LNCAP (cell line): ENCODE measurements at regions not wholly inside any gene's neighbourhood (a gene's known extent, or its start where the extent isn't known, plus 50 kb on each side); places are given as distances from the start of the nearest gene placed in this dataset.

ENCODE experiments used
- TF ChIP-seq, protein P1 (sequence below): fragments of 450-650 bp; IDR thresholded peaks from 2 replicates; pipeline ENCODE4 v1.5.1; 2017; ENCODE audit warnings: mild to moderate bottlenecking

GRCh38 chr12:45490232-45490881 is 239.1 kb upstream of the ARID2 start:
- TF ChIP-seq, protein P1, sequence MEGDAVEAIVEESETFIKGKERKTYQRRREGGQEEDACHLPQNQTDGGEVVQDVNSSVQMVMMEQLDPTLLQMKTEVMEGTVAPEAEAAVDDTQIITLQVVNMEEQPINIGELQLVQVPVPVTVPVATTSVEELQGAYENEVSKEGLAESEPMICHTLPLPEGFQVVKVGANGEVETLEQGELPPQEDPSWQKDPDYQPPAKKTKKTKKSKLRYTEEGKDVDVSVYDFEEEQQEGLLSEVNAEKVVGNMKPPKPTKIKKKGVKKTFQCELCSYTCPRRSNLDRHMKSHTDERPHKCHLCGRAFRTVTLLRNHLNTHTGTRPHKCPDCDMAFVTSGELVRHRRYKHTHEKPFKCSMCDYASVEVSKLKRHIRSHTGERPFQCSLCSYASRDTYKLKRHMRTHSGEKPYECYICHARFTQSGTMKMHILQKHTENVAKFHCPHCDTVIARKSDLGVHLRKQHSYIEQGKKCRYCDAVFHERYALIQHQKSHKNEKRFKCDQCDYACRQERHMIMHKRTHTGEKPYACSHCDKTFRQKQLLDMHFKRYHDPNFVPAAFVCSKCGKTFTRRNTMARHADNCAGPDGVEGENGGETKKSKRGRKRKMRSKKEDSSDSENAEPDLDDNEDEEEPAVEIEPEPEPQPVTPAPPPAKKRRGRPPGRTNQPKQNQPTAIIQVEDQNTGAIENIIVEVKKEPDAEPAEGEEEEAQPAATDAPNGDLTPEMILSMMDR: peak; percentile 21; the same call in 1 of the 2 replicates

DNA sequence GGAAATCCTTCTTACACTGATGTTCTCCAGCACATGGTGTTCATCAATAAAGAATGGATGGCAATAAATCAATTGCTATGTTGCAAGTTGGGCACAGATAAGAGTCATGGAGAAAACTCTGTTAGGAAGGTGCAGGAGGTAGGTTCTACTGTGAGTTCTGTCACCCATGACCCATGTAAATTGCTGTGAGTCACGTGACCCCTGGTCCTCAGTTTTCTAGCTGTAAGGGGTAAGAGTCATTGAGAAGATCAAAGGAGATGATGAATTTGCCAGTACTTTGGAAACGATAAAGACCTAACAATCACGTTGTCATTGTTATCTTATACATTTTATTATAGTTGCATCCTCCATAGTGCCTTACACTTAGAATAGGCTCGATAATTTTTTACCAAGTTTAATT is 235.2 kb upstream of the ARID2 start:
- TF ChIP-seq, protein P1: no peak

DNA sequence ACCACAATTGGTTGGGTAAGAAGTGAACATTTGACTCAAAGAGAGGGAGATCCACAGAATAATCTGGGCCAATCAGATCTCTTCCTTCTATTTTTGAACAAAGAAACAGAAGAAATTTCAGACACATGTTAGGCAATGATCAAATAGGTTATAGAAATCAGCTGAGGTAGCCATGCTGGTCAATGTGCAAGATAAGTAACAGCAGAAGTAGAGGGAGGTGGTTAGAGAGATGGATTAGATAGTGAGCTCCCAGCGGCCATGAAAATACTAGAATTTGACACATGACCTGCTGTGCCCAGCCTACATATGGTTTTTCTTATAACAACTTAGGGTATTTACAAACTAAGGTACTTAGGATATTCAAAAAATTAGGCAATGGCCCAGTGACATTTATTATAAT is 230.9 kb upstream of the ARID2 start:
- TF ChIP-seq, protein P1: no peak

- TF ChIP-seq, protein P1: no peak
Measured at GRCh38 chr12:45502481-45503128, 226.9 kb upstream of the ARID2 start.

DNA sequence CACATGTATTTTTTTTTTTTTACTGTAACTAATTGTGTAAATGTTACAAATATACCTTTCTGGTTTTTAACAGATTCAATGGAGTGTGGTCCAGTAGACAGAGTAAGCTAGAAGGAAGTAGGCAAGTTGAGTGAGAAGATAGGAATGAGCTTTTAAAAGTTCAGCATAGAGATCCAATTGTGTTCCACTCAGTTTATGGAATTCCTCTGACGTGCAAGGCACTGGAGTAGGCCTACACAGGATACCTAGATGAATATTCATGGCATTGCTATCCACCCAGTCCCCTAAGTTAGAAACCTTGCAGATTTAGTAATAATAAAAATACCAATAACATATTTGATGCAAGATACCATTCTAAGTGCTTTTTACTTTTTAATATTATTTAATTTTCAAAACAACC is 225.6 kb upstream of the ARID2 start:
- TF ChIP-seq, protein P1: no peak

DNA sequence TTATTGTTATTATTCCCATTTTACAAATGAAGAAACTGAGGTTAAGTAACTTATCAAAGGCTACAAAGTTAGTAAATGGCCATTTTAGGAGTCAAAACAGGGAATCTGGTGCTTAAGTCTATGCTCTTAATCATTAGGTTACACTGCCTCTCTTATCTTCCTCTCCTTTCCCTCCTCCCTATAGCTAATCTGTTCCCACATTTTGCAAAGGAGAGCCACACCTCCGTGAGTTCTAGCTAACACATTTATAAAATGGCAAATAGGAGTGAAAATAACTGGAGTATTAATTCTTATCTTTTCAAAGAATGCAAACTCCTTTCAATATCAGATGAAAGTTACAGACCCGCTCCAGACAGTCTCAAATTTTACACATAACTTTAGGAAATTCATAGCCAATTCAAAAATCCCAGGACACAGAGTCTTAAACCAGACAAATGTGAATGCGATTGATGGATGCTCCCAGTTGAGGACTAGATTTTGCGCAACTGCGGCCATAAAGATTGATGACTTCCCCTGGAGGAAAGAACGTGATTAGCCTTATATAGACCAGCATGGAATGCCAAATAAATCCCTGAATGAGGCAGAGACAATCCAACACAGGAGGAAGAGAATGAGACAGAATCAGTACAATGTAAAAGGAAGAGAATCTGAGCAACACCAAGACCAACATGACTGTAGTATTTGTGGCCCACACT is 225.0 kb upstream of the ARID2 start:
- TF ChIP-seq, protein P1: no peak

DNA sequence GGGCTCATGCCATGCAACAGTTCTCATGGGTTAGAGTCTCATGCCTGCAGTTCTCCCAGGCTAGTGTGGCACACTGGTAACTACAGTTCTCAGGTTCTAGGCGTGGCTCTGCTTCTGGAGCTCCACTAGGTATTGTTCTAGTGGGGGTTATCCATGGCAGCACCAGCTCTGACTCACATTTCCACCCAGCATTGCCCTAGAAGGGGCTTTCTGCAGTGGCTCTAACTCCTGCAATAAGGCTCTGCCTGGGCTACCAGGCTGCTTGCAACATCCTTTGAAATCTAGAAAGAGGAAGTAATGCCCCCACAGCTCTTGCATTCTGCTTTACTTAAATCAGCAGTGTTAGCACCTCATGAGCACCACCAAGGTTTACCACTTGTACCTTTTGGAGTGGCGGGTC is 220.3 kb upstream of the ARID2 start:
- TF ChIP-seq, protein P1: no peak
